Ishikawa (cell line): ENCODE measurements at regions not wholly inside any gene's neighbourhood (a gene's known extent, or its start where the extent isn't known, plus 50 kb on each side); places are given as distances from the start of the nearest gene placed in this dataset.

Source experiments
- CEBPB ChIP-seq: IDR thresholded peaks from 2 replicates; pipeline ENCODE4 v1.6.1; 2012
- CREB1 ChIP-seq: IDR thresholded peaks from 2 replicates; pipeline ENCODE4 v1.6.1; 2012; ENCODE audit warnings: low read depth
- EGR1 ChIP-seq: IDR thresholded peaks from 2 replicates; pipeline ENCODE4 v1.6.1; 2012
- EP300 ChIP-seq: IDR thresholded peaks from 2 replicates; pipeline ENCODE4 v1.6.1; 2012; ENCODE audit warnings: borderline replicate concordance
- FOXM1 ChIP-seq: IDR thresholded peaks from 2 replicates; pipeline ENCODE4 v1.6.1; 2012; ENCODE audit warnings: low read depth, borderline replicate concordance
- NFIC ChIP-seq: IDR thresholded peaks from 2 replicates; pipeline ENCODE4 v1.6.1; 2012
- RAD21 ChIP-seq: IDR thresholded peaks from 2 replicates; pipeline ENCODE4 v1.6.1; 2012; ENCODE audit warnings: low read depth
- TAF1 ChIP-seq: IDR thresholded peaks from 2 replicates; pipeline ENCODE4 v1.6.1; 2012; ENCODE audit warnings: low read depth, mild to moderate bottlenecking
- TCF12 ChIP-seq: IDR thresholded peaks from 2 replicates; pipeline ENCODE4 v1.6.1; 2012; ENCODE audit warnings: low read depth
- TEAD4 ChIP-seq: IDR thresholded peaks from 2 replicates; pipeline ENCODE4 v1.6.1; 2012
- USF1 ChIP-seq: IDR thresholded peaks from 2 replicates; pipeline ENCODE4 v1.6.1; 2012
- YY1 ChIP-seq: IDR thresholded peaks from 2 replicates; pipeline ENCODE4 v1.6.1; 2012; ENCODE audit warnings: low read depth
- ZBTB7A ChIP-seq: IDR thresholded peaks from 2 replicates; pipeline ENCODE4 v1.6.1; 2012; ENCODE audit warnings: low read depth
- TF ChIP-seq, protein P1 (sequence below): IDR thresholded peaks from 2 replicates; pipeline ENCODE4 v1.6.1; 2012
- TF ChIP-seq, protein P2 (sequence below): IDR thresholded peaks from 2 replicates; pipeline ENCODE4 v1.6.1; 2012; ENCODE audit warnings: low read depth, mild to moderate bottlenecking

DNA sequence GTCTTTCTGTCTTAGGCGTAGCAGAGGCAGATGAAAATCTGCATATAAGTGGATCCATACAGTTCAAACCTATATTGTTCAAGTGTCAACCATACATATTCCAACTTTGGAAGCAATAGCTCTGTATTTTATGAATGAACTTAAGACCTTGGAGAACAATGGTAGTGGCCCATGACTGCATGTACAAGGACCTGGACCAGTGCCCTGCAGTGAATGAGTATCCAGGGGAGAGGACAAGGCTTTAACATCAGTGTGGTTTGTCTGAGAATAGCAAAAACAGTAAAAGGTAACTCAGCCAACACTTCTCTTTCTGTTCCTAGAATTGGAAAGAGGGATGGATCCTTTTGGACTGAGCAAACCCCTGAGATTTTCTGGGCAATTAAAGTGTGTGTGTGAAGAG is 230.8 kb upstream of the LINC00305 start:
- TF ChIP-seq EGR1 (no peak), FOXM1 (no peak)

DNA sequence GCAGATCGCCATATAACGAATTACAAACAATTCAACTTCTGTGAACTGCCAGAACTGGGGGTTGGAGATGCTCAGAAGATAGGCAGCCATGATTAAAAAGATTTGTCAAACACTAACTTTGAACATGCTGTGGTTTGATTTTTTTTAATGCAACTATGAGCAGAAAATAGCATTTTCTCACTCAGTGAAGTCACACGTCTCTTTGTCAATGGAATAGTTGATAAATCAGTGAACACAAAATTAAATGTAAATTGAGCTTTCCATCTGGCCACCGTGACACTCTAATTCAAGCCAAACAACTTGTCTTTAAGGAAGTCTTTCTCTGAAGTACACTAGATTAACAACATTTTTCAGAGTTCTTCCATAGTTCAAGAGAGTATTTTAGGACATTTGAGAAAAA is 228.6 kb upstream of the LINC00305 start:
- no peak for TF ChIP-seq USF1
- TF ChIP-seq, protein P1, sequence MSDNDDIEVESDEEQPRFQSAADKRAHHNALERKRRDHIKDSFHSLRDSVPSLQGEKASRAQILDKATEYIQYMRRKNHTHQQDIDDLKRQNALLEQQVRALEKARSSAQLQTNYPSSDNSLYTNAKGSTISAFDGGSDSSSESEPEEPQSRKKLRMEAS: no peak
- no peak for TF ChIP-seq RAD21
- TF ChIP-seq, protein P2, sequence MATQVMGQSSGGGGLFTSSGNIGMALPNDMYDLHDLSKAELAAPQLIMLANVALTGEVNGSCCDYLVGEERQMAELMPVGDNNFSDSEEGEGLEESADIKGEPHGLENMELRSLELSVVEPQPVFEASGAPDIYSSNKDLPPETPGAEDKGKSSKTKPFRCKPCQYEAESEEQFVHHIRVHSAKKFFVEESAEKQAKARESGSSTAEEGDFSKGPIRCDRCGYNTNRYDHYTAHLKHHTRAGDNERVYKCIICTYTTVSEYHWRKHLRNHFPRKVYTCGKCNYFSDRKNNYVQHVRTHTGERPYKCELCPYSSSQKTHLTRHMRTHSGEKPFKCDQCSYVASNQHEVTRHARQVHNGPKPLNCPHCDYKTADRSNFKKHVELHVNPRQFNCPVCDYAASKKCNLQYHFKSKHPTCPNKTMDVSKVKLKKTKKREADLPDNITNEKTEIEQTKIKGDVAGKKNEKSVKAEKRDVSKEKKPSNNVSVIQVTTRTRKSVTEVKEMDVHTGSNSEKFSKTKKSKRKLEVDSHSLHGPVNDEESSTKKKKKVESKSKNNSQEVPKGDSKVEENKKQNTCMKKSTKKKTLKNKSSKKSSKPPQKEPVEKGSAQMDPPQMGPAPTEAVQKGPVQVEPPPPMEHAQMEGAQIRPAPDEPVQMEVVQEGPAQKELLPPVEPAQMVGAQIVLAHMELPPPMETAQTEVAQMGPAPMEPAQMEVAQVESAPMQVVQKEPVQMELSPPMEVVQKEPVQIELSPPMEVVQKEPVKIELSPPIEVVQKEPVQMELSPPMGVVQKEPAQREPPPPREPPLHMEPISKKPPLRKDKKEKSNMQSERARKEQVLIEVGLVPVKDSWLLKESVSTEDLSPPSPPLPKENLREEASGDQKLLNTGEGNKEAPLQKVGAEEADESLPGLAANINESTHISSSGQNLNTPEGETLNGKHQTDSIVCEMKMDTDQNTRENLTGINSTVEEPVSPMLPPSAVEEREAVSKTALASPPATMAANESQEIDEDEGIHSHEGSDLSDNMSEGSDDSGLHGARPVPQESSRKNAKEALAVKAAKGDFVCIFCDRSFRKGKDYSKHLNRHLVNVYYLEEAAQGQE: no peak
- TF ChIP-seq NFIC: no peak
- TF ChIP-seq YY1: no peak
- TF ChIP-seq TAF1: no peak
- no peak for TF ChIP-seq EP300
- no peak for TF ChIP-seq FOXM1
- no peak for TF ChIP-seq TEAD4
- no peak for TF ChIP-seq CEBPB
- TF ChIP-seq TCF12: no peak

DNA sequence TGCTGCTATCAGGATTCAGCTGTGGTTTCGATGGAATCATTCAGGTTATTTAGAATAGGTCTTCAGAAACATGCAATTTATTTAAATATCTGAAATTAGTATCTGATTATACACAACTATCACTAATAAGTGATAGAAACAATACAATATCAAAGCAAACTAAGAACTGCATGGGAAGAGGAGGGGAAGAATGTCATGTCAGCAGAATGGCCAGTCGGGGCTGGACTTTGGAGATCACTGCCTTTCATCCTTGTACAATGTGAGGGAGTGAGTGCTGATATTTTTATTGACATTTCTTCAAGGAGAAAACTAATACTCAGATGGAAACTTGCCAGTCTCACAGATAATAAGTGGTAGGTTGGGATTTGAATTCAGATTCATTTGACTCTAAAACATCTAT is 224.0 kb upstream of the LINC00305 start:
- no peak for TF ChIP-seq EGR1
- no peak for TF ChIP-seq FOXM1
- TF ChIP-seq CEBPB: no peak

DNA sequence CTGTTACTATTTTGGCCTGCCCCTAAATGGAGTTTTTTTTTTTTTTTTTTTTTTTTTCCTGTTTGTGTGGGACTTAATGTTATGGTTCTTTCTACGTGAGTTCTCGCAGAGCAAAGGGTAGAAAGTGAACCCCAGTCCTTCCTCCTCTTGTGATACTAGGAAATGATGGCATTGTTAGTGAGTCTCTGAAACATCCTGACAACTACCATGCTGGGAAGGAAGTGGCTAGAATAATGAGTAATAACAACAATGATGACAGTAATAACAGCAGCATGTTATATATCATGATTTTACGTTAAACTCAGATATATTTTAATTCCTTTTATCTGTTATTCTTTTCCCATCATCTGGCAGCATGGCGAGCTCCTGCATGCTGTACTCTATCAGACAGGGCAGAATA is 216.2 kb upstream of the LINC00305 start:
- TF ChIP-seq YY1: no peak
- TF ChIP-seq ZBTB7A: no peak
- no peak for TF ChIP-seq CEBPB
- TF ChIP-seq RAD21: no peak
- TF ChIP-seq, protein P1: no peak
- TF ChIP-seq EGR1: no peak

DNA sequence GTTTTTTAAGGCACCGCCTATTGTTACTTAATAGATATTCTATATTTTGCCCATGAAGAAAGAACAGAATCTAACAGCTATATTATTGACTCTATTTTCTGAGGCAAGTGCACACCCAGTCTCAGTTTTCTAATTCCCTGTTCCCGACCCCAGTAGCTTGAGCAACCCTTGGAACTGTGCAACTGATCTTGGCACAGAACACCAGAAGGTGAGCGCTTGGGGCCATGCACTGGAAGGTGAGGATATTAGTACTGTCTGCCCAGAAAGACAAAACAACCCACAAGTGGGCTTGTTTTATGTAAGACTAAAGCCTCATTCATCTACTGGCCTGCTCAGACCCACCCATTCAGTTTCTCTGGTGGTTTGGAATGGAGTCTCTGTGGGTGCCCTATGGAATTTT is 188.8 kb upstream of the LINC00305 start:
- TF ChIP-seq ZBTB7A (no peak), TEAD4 (no peak), FOXM1 (no peak), TAF1 (no peak), YY1 (no peak), EP300 (no peak), TCF12 (no peak)
- TF ChIP-seq, protein P2: no peak

DNA sequence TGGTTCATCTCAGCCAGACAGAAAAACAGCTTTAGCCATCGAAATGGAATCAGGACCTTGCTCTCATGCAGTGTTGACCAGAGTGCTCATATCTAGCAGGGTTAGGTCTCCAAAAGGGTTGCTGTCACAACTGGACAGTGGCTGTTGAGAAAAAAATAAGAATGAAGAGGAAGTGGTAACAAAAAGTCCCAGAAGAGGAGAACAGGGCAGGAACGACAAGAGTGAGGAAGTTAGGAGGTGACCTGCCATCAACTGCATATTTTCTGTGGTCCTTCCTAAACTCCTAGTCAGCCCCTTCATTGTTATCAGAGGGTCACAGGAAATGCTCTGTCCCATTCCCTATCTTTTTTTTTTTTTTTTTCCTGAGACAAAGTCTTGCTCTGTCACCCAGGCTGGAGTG is 188.1 kb upstream of the LINC00305 start:
- TF ChIP-seq, protein P2: no peak
- TF ChIP-seq EP300 (no peak), CEBPB (no peak), USF1 (no peak), ZBTB7A (no peak), CREB1 (no peak), TCF12 (no peak), NFIC (no peak), FOXM1 (no peak), YY1 (no peak), RAD21 (no peak), EGR1 (no peak), TEAD4 (no peak), TAF1 (no peak)
- TF ChIP-seq, protein P1: no peak
